Epithelial cell of esophagus (primary cell): ENCODE measurements at regions not wholly inside any gene's neighbourhood (a gene's known extent, or its start where the extent isn't known, plus 50 kb on each side); places are given as distances from the start of the nearest gene placed in this dataset.

ENCODE experiments used
- DNase-seq: peaks from one replicate; pipeline ENCODE4 v3.0.0; 2010; ENCODE audit warnings: low read depth
- H3K4me3 ChIP-seq: 2 replicates; pipeline ENCODE4 v1.5.1; 2011; ENCODE audit warnings: mild to moderate bottlenecking, low read length, control low read depth
- TF ChIP-seq, protein P1 (sequence below): IDR thresholded peaks from 2 replicates; pipeline ENCODE4 v1.5.1; 2011; ENCODE audit warnings: low read depth, mild to moderate bottlenecking, low read length, control low read depth, inconsistent platforms; ENCODE audit not compliant: insufficient read depth; ENCODE audit errors: missing control alignments

DNA sequence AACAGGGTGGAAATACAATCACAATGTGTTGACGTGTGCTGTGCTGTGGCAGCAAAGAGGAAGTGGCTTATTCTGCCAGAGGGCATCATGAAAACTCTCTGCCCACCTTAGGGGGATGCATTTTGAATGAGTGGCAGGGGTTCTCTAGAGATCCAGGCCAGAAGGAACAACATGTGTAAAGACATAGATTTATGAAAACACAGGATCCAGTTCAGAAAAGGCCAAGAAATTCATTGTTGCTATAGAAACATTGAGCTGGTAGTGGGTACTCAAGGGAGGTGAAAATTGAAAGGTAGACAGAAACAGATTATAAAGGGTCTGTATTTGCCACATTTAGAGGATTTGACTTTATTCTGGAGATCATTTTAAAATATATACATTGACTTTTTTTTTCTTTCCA, 417.7 kb downstream of the ENC1 start:
- H3K4me3 ChIP-seq, result no peak overlapping the region
- TF ChIP-seq, protein P1, sequence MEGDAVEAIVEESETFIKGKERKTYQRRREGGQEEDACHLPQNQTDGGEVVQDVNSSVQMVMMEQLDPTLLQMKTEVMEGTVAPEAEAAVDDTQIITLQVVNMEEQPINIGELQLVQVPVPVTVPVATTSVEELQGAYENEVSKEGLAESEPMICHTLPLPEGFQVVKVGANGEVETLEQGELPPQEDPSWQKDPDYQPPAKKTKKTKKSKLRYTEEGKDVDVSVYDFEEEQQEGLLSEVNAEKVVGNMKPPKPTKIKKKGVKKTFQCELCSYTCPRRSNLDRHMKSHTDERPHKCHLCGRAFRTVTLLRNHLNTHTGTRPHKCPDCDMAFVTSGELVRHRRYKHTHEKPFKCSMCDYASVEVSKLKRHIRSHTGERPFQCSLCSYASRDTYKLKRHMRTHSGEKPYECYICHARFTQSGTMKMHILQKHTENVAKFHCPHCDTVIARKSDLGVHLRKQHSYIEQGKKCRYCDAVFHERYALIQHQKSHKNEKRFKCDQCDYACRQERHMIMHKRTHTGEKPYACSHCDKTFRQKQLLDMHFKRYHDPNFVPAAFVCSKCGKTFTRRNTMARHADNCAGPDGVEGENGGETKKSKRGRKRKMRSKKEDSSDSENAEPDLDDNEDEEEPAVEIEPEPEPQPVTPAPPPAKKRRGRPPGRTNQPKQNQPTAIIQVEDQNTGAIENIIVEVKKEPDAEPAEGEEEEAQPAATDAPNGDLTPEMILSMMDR, result no peak
- no peak for DNase-seq

DNA sequence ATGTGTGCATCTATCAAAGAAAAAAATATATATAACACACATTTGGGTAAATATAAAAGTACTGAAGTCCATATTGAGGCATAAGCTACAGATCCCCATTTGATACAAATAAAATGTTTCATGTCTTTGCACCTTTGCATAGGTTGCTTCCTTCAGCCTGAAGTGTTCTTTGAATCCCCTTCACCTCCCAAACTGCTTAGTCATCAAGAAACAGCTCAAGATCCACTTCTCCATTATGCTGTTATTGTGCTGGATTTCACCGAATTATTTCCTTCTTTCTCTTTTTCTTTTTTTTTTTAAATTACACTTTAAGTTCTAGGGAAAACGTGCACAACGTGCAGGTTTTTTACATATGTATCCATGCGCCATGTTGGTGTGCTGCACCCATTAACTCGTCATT, 419.1 kb downstream of the ENC1 start:
- TF ChIP-seq, protein P1, result no peak
- no peak overlapping the region for H3K4me3 ChIP-seq
- DNase-seq, result no peak

DNA sequence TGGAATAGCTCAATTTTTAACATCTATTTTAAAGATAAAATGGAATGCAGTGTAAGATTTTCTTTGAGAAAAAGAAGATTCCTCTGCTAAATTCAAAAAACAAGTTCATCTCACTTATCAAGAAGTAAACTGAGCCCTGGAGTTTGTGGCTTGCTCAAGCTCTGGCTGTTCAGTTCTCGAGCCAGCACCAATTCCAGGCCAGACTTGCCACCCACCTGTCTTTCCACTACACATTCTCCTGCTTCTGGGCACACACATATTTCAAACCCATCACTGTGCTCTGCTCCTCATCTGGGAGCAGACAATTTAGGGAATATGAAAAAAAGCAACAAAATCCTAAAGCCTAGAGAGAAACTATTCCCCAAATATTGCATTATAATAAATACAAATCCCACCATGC, 424.5 kb downstream of the ENC1 start:
- TF ChIP-seq, protein P1, result no peak
- no peak for DNase-seq
- no peak overlapping the region for H3K4me3 ChIP-seq

DNA sequence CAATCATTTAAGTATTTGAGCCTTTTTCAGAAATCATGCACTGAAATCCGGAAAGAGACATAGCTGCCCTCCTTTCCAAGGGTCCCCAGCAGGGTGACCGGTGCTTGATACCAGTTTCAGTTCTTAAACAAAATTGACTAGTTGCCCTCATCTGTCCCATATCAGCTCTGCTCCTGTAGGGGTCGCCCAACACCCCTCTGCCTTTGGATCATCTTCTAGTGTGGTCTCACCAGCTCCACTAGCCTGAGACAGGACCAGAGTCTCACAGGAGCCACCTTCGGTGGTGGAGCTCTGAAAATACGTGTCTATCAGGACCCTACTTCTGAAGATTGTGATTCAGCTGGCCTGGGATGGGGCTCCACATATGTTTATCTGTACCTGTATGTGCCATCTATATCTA, 428.2 kb downstream of the ENC1 start:
- H3K4me3 ChIP-seq, result no peak overlapping the region
- DNase-seq, result peak; percentile 51
- TF ChIP-seq, protein P1, result no peak

DNA sequence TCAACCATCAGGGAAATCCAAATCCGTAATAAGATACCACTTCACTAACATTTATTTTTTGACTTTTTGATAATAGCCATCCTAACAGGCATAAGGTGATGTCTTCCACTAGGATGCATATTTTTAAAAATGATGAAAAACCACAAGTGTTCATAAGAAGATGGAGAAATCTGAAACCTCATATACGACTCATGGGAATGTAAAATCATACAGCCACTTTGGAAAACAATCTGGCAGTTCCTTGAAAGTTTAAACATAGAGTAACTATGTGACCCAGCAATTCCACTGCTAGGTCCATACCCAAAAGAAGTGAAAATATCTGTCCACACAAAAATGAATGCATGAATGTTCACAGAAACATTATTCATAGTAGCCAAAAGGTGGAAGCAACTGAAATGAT, 431.0 kb downstream of the ENC1 start:
- TF ChIP-seq, protein P1, result no peak
- no peak overlapping the region for H3K4me3 ChIP-seq
- no peak for DNase-seq

DNA sequence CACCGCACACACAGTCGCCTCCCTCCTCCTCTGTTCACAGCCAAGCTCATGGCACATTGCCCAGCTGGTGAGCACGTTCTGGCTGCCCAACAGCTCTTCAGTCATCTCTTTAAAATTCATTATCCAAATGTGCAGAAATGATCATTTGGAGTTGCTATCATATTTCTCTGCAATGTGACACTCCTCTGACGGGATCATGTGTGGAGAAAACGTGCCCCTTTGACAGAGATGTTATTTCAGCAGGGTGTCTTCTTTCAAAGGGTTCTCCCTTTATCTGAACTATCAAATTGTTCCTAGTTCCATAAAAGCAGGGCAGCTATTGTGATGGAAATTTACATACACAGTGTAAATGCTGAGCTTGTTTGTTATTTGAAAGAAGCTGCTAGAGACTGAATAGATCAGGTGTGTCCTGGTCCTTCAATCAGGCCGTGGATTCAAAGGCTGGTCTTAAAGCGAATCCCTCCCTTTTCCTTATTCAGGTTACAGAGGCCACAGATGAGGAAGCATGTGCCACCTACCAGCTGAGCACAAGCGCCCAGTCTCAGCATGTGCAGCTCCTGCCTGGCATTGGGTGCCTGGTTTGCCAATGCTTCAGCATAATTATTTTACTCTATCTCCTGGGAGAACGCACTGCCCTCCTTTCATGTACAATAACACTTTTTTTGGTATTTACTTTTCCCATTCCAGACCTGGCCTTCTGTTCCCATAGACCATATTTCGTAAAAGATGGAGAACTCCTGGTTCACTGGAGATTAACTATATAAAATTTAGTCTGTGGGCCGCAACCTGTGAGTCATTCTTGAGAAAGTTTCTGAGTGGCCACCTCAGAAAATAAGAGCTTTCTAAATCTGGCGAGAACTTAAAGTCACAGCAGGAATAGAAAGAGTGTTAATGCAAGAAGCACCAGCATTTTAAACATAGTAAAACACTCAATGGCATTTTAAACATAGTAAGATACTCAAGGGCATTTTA, 433.7 kb downstream of the ENC1 start:
- H3K4me3 ChIP-seq, result no peak overlapping the region
- TF ChIP-seq, protein P1, result no peak
- peak; percentile 86 for DNase-seq
